ENCODE measurements at regions not wholly inside any gene's neighbourhood (a gene's known extent, or its start where the extent isn't known, plus 50 kb on each side); places are given as distances from the start of the nearest gene placed in this dataset.

DNA sequence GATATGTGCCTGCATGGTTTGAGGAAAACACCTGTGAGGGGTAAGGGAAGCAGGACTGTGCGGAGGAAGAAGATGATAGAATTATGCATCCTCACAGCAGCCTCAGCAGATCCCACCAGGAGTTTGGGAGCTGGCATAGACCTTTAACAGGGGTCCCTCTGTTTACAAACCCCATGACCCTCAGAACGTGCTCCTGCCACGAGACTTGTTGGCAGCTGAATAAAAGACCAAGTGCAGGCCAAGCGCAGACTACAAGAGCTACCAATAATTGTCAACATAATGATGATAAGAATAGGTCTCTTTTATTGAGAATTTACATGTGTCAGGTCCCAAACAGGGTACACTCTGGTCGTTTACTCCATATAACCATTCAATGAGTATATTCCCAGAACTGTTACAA is 236.0 kb downstream of the MED10 start:
- TF ChIP-seq, protein P1, sequence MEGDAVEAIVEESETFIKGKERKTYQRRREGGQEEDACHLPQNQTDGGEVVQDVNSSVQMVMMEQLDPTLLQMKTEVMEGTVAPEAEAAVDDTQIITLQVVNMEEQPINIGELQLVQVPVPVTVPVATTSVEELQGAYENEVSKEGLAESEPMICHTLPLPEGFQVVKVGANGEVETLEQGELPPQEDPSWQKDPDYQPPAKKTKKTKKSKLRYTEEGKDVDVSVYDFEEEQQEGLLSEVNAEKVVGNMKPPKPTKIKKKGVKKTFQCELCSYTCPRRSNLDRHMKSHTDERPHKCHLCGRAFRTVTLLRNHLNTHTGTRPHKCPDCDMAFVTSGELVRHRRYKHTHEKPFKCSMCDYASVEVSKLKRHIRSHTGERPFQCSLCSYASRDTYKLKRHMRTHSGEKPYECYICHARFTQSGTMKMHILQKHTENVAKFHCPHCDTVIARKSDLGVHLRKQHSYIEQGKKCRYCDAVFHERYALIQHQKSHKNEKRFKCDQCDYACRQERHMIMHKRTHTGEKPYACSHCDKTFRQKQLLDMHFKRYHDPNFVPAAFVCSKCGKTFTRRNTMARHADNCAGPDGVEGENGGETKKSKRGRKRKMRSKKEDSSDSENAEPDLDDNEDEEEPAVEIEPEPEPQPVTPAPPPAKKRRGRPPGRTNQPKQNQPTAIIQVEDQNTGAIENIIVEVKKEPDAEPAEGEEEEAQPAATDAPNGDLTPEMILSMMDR (IDR thresholded peaks at IDR 0.05; ENCODE audit: insufficient read depth, low read length), result no peak
- DNase-seq (ENCODE audit: low read depth), result no peak
- no peak overlapping the region for H3K4me3 ChIP-seq (ENCODE audit: low read depth, low read length)

DNA sequence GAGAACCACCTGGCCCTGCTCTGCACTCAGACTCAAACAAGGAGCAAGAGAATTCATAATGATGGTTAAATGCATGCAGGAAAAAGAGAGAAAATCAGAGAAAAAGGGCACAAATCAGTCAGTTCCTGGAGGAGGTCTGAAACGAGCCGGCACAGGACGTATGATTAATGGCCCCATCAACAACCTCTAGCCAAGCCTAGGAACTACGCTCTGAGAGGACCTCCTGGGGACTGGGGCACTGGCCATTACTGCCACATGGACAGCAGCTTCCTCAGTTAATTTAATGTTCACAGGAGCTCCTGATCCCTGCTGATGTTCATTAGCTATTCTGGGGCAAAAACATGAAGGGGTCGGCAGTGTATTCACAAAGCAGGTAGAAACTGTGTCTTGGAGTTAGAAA is 238.1 kb downstream of the MED10 start:
- H3K4me3 ChIP-seq (ENCODE audit: low read depth, low read length), result no peak overlapping the region
- no peak for DNase-seq (ENCODE audit: low read depth)
- TF ChIP-seq, protein P1 (IDR thresholded peaks at IDR 0.05; ENCODE audit: insufficient read depth, low read length), result no peak

DNA sequence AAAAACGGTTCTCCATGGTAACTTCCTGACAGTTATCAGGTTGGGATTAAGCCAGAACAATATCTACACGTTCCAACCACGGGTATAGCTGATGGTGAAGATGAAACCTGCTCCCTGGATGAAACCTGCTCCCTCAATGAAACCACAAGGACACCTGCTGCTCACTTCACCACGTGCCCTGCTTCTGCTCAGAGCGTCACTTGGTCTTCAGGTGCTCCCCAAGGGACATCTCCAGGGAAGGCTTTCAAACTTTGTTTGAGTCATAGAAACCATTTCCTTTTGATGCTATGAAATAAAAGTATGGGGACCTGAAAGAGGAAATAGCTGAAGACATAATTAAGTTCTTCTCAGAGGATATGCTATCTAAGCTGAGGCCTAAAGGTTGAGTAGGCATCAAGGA is 242.4 kb downstream of the MED10 start:
- TF ChIP-seq, protein P1 (IDR thresholded peaks at IDR 0.05; ENCODE audit: insufficient read depth, low read length), result no peak
- DNase-seq (ENCODE audit: low read depth), result no peak
- H3K4me3 ChIP-seq (ENCODE audit: low read depth, low read length), result no peak overlapping the region

DNA sequence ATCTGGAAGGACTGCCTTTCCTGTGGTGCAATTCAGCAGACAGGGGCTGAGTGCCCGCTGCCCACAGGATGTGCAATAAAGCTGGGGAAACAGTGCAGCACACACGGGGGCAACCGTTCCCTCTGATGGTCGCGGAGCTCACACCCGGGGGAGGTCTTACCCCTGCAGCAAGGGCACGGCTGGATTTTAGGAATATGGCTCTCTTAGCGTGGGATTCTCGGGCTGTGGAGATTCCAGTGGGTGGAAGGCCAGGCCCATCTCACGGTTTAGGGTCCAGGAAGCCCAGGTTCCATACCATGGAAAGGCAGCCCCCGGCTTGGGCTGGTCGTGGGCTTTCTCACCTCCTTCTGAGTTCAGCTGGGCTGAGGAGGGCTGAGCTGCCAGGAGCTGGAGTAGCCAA is 244.1 kb downstream of the MED10 start:
- DNase-seq (ENCODE audit: low read depth), result no peak
- TF ChIP-seq, protein P1 (IDR thresholded peaks at IDR 0.05; ENCODE audit: insufficient read depth, low read length), result no peak
- H3K4me3 ChIP-seq (ENCODE audit: low read depth, low read length), result no peak overlapping the region

DNA sequence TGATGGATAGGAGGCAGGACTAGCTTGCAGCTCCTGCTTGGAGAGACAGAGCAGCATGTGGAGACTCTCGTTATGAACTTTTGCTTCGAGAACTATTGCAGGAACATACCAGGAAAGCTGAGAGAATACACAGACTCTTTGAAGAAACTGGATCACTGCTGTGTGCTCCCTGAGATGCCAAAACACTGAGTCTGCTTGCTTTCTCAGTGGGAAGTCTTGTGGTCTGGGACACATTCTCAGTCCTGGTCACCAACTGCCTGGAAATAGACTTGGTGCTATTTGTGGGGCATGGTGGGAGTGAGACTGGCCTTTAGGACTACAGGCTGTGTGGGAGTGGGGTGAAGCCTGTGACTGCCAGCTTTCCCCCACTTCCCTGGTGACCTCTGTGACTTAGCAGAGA is 252.6 kb downstream of the MED10 start:
- H3K4me3 ChIP-seq (ENCODE audit: low read depth, low read length), result no peak overlapping the region
- DNase-seq (ENCODE audit: low read depth), result no peak
- TF ChIP-seq, protein P1 (IDR thresholded peaks at IDR 0.05; ENCODE audit: insufficient read depth, low read length), result no peak

DNA sequence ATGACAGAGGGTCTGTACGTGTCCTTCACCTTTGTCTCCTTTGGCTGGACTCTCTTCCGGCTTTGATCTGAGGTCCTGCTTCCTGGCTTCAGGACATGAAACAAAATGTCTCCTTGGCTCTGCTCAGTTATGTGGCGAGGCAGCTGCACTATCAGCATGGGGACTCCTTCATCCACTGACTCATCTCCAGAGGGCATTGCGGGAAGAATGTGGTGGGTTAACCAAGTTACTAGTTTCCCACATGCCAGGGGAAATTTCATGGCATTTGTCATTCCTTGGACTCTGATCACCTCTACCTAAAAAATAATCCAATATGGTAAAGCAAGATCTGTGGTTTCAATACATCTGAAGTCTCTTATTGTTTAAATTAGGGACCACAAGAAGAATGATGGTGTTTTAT is 259.7 kb downstream of the MED10 start:
- DNase-seq (ENCODE audit: low read depth), result no peak
- TF ChIP-seq, protein P1 (IDR thresholded peaks at IDR 0.05; ENCODE audit: insufficient read depth, low read length), result no peak
- no peak overlapping the region for H3K4me3 ChIP-seq (ENCODE audit: low read depth, low read length)

DNA sequence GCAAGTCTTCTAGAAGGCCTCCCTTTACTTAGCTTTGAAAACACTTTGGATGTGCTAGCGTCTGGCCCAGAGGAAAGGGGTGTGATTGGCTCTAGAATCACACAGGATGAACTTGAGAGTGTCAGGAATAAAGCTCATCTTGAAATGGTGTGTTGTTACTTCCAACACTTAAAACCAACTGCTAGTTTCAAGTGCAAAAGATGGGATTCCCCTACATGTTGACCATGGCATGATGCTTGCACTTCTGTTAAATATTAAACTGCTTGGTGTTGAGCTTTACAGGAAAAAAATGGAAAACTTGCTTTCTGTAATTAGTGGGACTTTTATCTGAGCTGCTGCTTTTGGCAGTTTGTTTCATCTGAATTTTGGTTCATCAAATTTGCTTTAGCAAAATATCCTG is 261.1 kb downstream of the MED10 start:
- TF ChIP-seq, protein P1 (IDR thresholded peaks at IDR 0.05; ENCODE audit: insufficient read depth, low read length), result no peak
- DNase-seq (ENCODE audit: low read depth), result no peak
- H3K4me3 ChIP-seq (ENCODE audit: low read depth, low read length), result no peak overlapping the region
